Ascending aorta (tissue), 2 donors: ENCODE measurements at regions not wholly inside any gene's neighbourhood (a gene's known extent, or its start where the extent isn't known, plus 50 kb on each side); places are given as distances from the start of the nearest gene placed in this dataset.

Experiments used
- DNase-seq, 2 donors: peaks; one replicate each; pipeline ENCODE4 v3.0.0-alpha.2; 2019; ENCODE audit warnings: low spot score in 2 of 2
- H3K27ac ChIP-seq, 2 donors: fragments of 200-600 bp; sonication (generic); one replicate each; pipeline ENCODE4 v1.5.1; 2016 to 2017; ENCODE audit warnings: mild to moderate bottlenecking in 1 of 2
- H3K27me3 ChIP-seq: fragments of 200-600 bp; sonication (generic); one replicate; pipeline ENCODE4 v1.5.1; 2017
- H3K36me3 ChIP-seq, 2 donors: fragments of 200-600 bp; sonication (generic); one replicate each; pipeline ENCODE4 v1.5.1; 2016
- H3K4me1 ChIP-seq, 2 donors: fragments of 200-600 bp; sonication (generic); one replicate each; pipeline ENCODE4 v1.5.1; 2016 to 2017; ENCODE audit warnings: mild to moderate bottlenecking in 1 of 2
- H3K4me3 ChIP-seq, 2 donors: fragments of 200-600 bp; sonication (generic); one replicate each; pipeline ENCODE4 v1.5.1; 2016 to 2017; ENCODE audit warnings: mild to moderate bottlenecking in 1 of 2
- H3K9me3 ChIP-seq, 2 donors: fragments of 200-600 bp; sonication (generic); one replicate each; pipeline ENCODE4 v1.5.1; 2016
- intact Hi-C: fragments of 100-400 bp; cut with DNase I; formaldehyde crosslinking; loops from one replicate; pipeline ENCODE4 v1.15.1; 2023
- TF ChIP-seq, protein P1 (sequence below), 3 experiments: fragments of 200-600 bp in 2 of 3; fragments of 450-650 bp in 1 of 3; sonication (generic) in 2 of 3; IDR thresholded peaks; one replicate each; pipeline ENCODE4 v1.5.1; 2016 to 2019; ENCODE audit warnings: antibody characterized with exemption in 3 of 3, mild to moderate bottlenecking in 1 of 3, moderate library complexity in 1 of 3

GRCh38 chr2:40004336-40004735, 225.3 kb upstream of the THUMPD2 start:
- Histone ChIP-seq H3K36me3 (no peaks in the 10 kb centered on the region), H3K4me3 (no peak overlapping the region), H3K9me3 (no peaks in the 10 kb centered on the region), H3K27ac (no peak overlapping the region), H3K27me3 (no peaks in the 10 kb centered on the region), H3K4me1 (no peaks in the 10 kb centered on the region)
- intact Hi-C loops, result no loop called here
- no peak for DNase-seq
- TF ChIP-seq, protein P1, sequence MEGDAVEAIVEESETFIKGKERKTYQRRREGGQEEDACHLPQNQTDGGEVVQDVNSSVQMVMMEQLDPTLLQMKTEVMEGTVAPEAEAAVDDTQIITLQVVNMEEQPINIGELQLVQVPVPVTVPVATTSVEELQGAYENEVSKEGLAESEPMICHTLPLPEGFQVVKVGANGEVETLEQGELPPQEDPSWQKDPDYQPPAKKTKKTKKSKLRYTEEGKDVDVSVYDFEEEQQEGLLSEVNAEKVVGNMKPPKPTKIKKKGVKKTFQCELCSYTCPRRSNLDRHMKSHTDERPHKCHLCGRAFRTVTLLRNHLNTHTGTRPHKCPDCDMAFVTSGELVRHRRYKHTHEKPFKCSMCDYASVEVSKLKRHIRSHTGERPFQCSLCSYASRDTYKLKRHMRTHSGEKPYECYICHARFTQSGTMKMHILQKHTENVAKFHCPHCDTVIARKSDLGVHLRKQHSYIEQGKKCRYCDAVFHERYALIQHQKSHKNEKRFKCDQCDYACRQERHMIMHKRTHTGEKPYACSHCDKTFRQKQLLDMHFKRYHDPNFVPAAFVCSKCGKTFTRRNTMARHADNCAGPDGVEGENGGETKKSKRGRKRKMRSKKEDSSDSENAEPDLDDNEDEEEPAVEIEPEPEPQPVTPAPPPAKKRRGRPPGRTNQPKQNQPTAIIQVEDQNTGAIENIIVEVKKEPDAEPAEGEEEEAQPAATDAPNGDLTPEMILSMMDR (IDR thresholded peaks at IDR 0.05), result no peak

GRCh38 chr2:40002339-40002738, 223.3 kb upstream of the THUMPD2 start:
- intact Hi-C loops, result no loop called here
- H3K9me3 ChIP-seq, result no peaks in the 10 kb centered on the region
- DNase-seq, result no peak
- H3K4me3 ChIP-seq, result no peak overlapping the region
- H3K4me1 ChIP-seq, result no peaks in the 10 kb centered on the region
- H3K36me3 ChIP-seq, result no peaks in the 10 kb centered on the region
- TF ChIP-seq, protein P1 (IDR thresholded peaks at IDR 0.05), result no peak
- H3K27ac ChIP-seq, result no peak overlapping the region
- H3K27me3 ChIP-seq, result no peaks in the 10 kb centered on the region

GRCh38 chr2:39999864-40000263, 220.8 kb upstream of the THUMPD2 start:
- TF ChIP-seq, protein P1 (IDR thresholded peaks at IDR 0.05), result no peak
- no peaks in the 10 kb centered on the region for H3K4me1 ChIP-seq

GRCh38 chr2:39998617-39999016, 219.6 kb upstream of the THUMPD2 start:
- intact Hi-C loops, result loop anchor here (10.0 kb wide), 1 partner anchor 696 kb away; no protein-coding TSS in a partner anchor
- no peaks in the 10 kb centered on the region for H3K36me3 ChIP-seq
- TF ChIP-seq, protein P1 (IDR thresholded peaks at IDR 0.05), result no peak
- no peak for DNase-seq
- H3K4me3 ChIP-seq, result no peak overlapping the region
- H3K27ac ChIP-seq, result no peak overlapping the region
- no peaks in the 10 kb centered on the region for H3K4me1 ChIP-seq
- H3K9me3 ChIP-seq, result no peaks in the 10 kb centered on the region
- H3K27me3 ChIP-seq, result no peaks in the 10 kb centered on the region

More at GRCh38 chr2:39999864-40000263, 220.8 kb upstream of the THUMPD2 start:
- Histone ChIP-seq H3K9me3 (no peaks in the 10 kb centered on the region), H3K27me3 (no peaks in the 10 kb centered on the region), H3K36me3 (no peaks in the 10 kb centered on the region), H3K27ac (no peak overlapping the region), H3K4me3 (no peak overlapping the region)
- no peak for DNase-seq
- intact Hi-C loops, result loop anchor here (10.0 kb wide), 1 partner anchor 695 kb away; no protein-coding TSS in a partner anchor

DNA sequence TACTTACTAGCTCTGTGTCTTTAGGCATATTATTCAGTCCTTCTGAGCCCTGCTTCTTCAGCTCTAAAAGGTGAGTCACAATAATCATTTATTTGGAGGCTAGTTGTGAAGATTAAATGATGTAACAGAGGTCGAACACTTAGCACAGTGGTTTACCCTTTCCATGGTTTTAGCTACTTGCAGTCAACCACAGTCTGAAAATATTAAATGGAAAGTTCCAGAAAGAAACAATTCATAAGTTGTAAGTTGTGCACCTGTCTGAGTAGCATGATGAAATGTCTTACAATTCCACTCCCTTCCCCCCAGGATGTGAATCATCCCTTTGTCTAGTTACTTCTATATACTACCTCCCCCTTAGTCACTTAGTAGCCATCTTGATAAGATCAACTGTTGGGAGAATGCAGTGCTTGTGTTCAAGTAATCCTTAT, 217.6 kb upstream of the THUMPD2 start:
- intact Hi-C loops, result loop anchor here (10.0 kb wide), 1 partner anchor 698 kb away; no protein-coding TSS in a partner anchor
- Histone ChIP-seq H3K36me3 (no peaks in the 10 kb centered on the region), H3K27me3 (no peaks in the 10 kb centered on the region), H3K4me1 (no peaks in the 10 kb centered on the region), H3K4me3 (no peak overlapping the region), H3K27ac (no peak overlapping the region), H3K9me3 (no peaks in the 10 kb centered on the region)
- TF ChIP-seq, protein P1 (IDR thresholded peaks at IDR 0.05), result no peak
- DNase-seq, result no peak
